Endometrial microvascular endothelial cells (primary cell): ENCODE measurements at regions not wholly inside any gene's neighbourhood (a gene's known extent, or its start where the extent isn't known, plus 50 kb on each side); places are given as distances from the start of the nearest gene placed in this dataset.

Source experiments
- in situ Hi-C: cut with HindIII; loops from 2 replicates; pipeline ENCODE4 v1.10.0; 2017; ENCODE audit warnings: low sequenced_read_pairs, low pct_unique_long_range_greater_than_20kb; ENCODE audit errors: inconsistent ontology term

DNA sequence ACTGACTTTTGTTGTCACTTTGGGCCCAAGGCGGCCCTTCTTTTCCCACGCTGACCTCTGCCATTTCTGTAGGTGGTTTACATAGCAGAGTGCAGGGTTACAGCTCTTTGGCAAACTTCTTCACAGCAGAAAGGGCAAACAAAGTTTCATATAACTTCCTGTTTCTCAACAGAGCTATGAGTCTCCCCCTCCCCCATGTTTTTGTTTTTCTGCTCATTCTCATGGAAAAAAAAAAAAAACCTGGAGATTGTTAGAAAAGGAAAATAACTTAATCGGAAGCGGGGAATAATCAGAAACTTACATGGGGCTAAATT lies 342.0 kb upstream of the NR2F2 start:
- in situ Hi-C loops: no loop called here

DNA sequence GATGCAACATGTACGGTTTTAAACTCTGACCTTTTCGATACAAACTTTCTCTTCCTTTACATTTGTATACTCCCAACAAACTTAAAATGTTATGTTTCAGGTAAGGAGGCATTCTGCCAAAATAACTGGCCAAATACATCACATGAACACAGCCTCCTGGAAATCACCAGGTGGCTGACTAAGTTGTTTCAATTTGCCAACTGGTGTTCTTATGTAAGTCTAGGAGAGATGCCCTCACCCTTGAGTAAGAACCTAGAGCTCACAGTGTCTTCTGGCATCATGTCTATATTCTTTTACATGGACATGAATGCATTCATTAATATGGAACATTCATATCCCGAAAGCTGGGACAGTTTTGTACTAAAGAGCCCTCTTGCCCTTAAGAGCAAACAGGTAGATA lies 341.1 kb upstream of the NR2F2 start:
- in situ Hi-C loops: no loop called here

DNA sequence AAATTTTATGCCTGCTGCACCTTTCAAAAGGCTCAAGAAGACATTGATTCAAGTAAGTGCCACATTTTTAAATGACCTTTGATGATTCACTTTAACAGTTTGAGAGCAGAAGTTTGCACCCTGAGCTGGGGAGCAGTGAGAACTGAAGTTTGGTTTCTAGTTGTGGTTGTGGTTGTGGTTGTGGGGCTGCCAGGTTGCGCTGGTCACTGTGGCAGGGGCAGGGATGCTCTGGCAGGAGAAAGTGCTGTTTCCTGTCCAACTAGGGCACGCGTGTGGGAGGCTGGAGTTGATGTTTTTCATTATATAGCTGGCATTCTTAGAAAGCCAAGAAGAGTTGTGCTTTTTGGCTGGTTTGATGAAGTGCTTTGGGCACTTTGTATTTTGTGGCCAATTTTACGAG lies 339.7 kb upstream of the NR2F2 start:
- in situ Hi-C loops: no loop called here

DNA sequence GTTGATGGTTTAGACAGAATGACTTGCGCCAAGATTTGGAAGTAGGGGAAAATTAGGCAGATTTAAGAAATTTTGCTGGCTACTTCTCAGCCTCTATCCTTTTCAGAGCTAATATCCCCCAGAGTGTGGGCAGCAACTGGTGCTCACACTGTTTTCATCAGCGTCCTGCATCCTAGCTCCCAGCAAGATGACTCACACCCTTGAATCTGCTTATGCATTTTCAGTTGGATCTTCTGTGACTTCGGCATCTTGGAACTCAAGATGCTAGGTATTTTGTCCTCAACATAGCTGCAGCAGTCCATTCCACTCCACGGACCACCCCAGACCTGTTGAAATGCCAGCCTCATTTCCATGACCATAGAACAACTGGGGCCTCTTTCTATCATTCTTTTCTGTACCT lies 336.1 kb upstream of the NR2F2 start:
- in situ Hi-C loops: no loop called here

DNA sequence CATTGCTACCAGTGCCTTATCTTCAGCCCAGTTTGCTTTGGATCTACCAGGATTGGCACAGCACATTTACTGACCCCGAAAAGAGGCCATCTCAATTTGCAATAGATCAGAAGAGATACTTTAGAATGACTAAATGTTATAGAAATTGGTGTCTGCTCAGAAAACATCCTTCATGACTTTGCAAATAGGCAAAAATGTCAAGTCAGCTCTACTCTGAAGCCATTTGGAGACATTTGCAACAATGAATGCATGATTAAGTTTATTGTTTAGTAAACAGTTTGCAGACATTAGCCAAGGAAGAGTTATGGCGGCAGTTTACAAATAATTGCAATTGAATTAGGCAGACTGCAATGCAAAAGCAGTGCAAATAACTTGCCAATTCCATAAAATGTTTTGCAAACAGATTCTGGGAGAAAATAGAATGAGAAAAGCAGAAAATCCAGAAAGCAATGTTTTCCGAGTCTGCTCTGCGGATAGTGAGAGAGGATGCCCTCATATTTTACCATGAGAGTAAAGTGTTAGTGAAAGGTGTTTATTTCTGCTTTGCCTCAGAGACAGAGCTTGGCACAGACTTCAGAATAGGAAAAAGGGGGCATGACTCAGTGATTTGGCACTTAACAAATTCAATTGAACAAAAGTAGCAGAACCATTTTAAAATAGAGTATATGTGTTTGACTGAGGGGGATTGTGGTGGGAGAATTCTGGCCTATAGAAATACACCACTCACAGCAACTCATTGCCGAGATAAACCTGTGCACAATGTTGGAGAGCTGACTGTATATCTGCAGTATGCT lies 334.9 kb upstream of the NR2F2 start:
- in situ Hi-C loops: no loop called here

DNA sequence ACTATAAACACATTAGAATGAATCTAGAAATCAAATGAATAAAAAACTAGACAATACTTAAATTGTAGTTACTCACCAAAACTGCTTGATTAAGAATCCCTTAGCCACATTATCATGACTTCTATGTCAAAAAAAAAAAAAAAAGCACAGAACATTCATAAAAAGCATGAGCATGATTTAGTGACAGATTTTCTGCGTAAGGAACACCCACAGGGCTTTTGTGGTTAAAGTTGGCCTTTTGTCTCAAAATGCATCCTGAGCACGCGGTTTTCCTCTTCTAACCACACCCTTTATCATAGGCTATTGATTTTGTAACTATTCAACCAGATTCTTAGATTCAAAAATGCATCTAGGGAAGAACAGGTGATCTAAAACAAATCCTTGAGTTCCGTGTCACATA lies 334.0 kb upstream of the NR2F2 start:
- in situ Hi-C loops: no loop called here

DNA sequence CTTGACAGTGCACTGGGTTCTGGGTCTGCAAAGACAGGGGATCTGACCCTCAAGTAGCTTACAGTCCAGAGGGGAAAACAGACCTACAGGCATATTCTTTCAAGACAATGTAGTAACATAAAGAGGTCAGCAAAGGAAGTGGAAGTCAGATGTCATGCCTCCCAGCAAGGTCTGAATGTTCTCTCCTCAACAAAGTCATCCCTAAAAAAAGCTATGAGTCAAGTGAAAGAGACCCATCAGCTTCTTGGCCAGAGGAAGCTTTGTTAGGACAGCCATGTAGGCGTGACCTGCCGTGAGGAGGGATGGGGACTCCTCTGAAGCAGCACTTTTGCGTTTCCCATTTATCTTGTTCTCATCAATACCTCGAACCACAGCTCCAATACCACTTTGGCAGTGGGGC lies 331.6 kb upstream of the NR2F2 start:
- in situ Hi-C loops: no loop called here

DNA sequence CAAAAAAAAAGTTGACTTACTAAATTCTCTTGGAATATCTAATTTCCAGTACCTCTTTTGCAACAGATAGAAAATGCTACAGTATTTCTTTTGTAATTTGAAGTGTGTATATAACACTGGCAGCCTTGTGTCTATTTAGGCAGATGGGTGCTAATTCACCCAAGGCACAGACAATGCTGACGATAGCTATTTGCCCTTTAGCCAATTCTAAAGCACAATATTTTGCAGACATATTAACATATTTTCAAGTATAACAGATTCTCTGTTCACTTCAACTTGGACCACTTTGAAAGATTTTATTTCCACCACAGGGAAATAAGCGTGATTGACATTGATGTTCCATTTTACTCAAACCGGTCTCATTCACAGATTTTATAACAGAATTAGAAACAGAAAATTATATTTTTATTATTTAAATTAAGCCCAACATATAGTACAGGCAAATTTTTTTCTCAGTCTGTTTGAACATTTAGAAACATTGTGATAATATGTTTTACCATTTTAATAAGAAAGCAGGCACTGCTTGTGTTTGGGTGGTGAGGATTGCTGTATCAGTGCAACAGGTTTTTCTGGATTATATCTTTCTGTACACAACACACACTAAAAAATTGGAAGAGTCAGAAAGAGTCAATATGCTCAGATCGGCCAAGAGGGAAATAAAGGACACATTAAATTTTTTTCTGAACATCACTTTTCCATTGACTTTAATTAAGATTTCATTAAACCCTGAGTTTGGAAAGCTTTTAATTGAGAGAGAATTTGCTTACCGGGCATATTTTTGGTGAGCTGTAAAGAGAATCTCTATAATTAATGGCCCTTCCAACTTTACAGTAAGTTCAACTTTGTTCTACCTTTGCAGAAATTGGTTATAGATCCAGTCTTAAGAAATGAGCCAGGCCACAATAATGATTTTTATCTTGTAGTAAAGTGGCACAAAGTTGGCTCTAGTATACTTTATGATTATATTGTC lies 327.3 kb upstream of the NR2F2 start:
- in situ Hi-C loops: no loop called here

DNA sequence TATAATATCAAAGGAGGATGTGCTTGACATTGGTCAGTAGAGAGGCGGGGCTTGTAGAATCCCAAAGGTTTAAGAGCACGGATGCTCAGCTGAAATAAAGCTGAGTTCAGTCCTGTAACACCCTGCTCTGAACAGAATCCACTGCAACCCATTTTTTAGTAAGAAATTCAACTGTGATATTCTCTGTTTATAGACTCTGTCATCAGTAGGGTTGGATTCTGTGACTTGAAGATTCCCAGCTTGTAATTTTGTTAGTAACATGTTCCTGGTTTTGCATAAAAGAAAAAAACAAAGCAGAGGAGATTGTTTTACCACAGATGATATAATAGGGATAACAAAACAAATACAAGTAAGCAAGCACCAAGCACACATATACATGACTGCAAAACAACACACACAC lies 324.6 kb upstream of the NR2F2 start:
- in situ Hi-C loops: no loop called here

DNA sequence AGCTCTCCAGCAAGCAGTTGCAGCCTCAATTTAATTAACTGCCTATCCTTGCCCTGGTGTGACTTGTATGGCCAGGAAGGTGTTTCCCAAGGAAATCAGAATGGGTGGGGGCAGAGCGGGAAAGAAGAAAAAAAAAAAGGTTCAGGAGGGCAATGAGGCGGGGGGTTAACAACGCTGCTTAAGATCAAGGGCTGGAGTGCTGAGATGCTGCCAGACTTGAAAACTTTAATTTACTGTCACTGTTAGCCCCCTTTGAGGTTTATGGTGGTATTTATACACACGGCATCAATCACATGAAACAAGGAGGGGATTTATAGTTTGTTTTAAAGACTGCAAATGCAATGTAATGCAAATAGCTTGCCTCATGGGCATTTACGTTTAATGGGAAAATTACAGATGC lies 319.4 kb upstream of the NR2F2 start:
- in situ Hi-C loops: no loop called here

DNA sequence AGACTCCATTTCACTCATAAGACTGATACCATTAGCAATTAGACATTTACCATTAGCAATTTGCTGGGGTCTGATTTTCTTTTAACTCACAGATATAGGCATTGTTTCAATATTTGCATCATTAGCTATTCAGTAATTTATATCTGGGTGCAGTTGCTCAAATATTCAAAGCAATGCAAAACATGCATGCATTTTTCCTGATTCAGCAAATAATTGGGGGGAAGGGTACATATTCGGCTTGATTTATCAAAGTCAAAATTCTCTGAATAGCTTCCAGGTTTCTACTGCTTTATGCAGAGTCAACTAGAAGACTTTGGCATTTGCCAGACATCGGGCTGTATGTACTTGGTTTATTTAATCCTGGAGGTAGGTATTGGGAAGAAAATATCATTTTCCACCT lies 315.6 kb upstream of the NR2F2 start:
- in situ Hi-C loops: no loop called here

DNA sequence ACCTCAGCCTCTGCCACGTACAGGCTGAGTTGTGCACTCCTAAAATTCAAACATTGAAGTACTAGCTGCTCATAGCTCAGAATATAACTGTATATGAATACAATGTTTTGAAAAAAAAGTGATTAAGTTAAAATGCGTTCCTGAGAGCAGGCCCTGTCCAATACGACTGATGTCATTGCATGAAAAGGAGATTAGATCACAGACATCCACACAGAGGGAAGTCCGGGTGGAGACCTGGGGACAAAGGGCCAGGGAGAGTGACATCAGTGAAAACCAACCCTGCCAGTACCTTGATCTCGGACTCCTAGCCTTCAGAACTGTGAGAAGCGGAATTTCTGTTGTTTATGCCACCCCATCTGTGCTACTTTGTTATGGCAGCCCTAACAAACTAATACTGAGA lies 311.4 kb upstream of the NR2F2 start:
- in situ Hi-C loops: no loop called here

DNA sequence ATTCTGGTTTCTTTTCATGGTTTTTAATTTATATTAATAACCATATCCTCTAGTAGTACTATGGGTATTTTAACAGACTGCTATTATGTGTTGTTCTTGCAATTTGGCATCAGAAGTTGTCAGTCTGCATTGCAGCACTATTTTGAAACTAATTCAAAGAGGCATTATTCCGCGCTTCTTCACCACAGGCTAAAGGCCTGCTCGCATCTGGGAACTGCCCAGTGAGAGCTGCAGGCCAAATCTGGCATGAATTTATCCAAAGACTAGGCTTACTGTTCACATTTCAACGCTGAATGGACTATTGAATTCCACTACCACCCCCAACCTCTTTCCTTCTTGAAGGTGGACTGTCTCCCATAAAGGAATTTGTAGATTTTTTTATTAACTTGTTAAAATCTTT lies 310.4 kb upstream of the NR2F2 start:
- in situ Hi-C loops: no loop called here

DNA sequence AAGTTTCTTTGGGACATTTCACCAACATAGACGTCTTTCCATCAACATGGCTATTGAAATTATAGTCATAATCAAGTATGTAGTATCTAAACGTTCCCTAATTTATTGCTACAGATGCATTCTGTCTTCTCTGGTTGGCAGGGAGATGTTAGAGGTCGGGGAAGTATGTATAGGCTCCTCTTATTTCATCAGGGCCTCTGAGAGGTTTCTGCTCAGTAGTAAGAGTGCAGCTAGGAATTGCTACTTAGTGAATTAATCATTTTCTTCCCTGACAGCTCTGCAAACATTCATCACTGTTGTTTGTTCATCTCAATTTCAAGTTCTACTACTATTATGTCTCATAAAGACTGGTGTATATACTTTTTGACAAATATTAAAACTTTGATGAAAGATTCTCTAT lies 309.7 kb upstream of the NR2F2 start:
- in situ Hi-C loops: no loop called here

DNA sequence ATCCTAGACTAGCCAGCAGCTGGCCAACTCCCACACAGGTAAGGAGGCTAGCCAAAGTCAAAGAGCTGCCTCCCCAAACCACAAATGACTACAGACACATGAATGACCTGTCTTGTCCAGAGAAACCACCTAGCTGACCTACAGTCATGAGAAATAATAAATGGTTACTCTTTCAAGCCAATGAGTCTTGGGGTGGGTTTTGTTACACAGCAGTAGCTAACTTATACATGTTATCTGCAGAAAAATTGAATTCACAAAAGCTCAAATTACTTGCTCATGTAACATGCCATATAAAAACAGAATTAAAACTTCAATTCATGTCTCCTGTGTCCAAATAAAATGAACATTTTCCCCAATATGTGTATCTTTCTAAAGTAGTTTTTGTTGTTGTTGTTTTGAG lies 307.4 kb upstream of the NR2F2 start:
- in situ Hi-C loops: no loop called here

DNA sequence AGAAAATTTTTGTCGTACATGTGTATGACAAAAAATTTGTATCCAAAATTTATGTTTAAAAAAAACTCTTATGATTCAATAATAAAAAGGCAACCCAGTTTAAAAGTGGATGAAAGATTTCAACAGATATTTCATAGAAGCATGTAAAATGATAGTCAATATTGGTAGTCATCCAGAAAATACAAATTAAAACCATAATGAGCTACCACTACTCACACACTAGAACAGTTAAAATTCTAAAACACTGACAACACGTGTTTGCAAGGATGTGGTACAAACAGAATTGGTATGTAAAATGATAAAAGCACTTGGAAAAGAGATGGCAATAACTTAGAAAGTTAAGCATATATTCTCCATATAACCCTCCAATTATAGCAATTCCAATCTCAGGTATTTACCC lies 303.0 kb upstream of the NR2F2 start:
- in situ Hi-C loops: loop anchor here (25.0 kb wide), 1 partner anchor 310 kb away; the partner anchor contains the start of gene NR2F2

DNA sequence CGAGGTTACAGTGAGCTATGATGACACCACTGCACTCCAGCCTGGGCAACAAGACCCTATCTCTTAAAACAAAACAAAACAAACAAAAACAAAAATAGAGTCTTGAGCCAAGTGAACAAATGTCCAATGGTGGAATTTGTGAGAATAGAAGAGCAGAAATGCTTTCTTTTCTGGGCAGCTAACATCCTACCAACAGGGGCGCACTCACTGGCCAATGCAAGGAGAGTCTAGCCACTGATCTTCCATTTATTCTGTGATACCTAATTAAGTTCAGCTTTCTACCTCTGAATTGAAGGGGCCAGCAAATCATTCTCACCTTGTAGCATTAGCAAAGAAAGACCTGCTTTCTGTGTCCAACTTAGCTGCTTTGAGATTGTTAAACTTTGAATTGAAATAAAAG lies 301.9 kb upstream of the NR2F2 start:
- in situ Hi-C loops: loop anchor here (25.0 kb wide), 1 partner anchor 309 kb away; the partner anchor contains the start of gene NR2F2

DNA sequence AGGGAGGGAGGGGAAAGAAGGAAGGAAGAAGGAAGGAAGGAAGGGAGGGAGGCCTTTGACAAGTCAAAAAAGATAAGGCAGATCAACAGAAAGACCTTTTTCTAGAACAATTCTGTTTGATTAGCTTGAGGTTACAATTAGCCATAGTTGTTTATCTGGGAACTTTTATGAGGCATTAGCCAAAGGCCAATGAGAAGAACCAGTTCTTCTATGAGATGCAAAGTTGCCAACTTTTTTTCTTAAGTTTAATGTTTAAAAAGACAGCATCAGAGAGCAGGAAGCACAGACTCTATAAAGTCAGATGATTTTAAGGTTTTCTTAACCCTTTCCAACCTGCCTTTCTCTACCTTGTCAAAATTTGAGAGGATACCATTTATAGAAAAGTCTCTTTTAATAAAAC lies 301.3 kb upstream of the NR2F2 start:
- in situ Hi-C loops: loop anchor here (25.0 kb wide), 1 partner anchor 308 kb away; the partner anchor contains the start of gene NR2F2

DNA sequence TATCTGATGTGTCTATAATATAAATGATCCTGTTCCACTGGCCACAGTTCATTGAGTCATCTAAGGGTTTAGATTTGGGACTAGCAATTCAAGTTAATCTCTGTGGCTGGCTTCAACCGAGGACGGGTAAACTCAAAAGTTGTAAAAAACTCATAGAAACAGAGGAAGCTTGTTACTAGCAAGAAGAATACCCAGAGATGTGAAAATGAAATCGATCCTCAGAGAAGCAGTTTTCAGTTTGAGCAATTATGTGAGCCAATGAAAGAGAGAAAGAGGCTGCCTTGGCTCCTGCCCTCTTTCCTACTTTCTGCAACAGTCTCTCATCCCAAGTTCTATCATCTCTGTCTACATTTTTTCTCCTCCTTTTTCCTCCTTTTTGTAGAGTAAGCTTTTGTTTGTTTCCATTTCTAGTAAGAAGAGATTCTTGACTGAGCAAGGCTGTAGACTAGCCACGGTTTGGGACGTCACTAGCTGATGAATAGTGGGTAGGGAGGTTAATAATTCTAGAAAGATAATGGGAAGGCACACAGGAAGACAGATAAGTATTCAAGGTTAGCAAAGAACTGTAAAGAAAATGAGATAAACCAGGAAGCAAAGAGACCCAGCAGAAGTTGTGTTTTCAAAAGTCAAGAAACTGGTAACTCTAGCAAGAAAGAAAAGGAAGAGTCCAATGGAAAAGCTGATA lies 298.9 kb upstream of the NR2F2 start:
- in situ Hi-C loops: loop anchor here (25.0 kb wide), 1 partner anchor 306 kb away; the partner anchor contains the start of gene NR2F2
